ENCODE measurements at regions not wholly inside any gene's neighbourhood (a gene's known extent, or its start where the extent isn't known, plus 50 kb on each side); places are given as distances from the start of the nearest gene placed in this dataset.

- H3K9me3 ChIP-seq (ENCODE audit: low read depth, low read length, poor library complexity, severe bottlenecking) = no peaks in the 10 kb centered on the region
- peaks cover 15% of the 10 kb centered on the region for H3K27me3 ChIP-seq (replicated peaks; ENCODE audit: insufficient read depth, low read depth, low read length, poor library complexity)
- ChIA-PET POLR2A (ENCODE audit: low non-redundant PET) (no interaction called here), CTCF (no interaction called here)
- TF ChIP-seq EZH2 (IDR thresholded peaks at IDR 0.05; ENCODE audit: borderline replicate concordance, low read depth, low read length, poor library complexity, severe bottlenecking) (no peak), CTCF (conservative IDR thresholded peaks at IDR 0.05; ENCODE audit: low read depth, low read length) (no peak)
- intact Hi-C loops (cut with micrococcal nuclease; ENCODE audit: unreplicated experiment) = no loop called here
- H3K4me3 ChIP-seq (ENCODE audit: low read depth, low read length, poor library complexity, severe bottlenecking) = no peak overlapping the region
- H3K27ac ChIP-seq (ENCODE audit: low read depth, low read length, poor library complexity, severe bottlenecking) = no peak overlapping the region
- no peaks in the 10 kb centered on the region for H3K4me1 ChIP-seq (ENCODE audit: insufficient read depth, low read length, poor library complexity, severe bottlenecking)
- no peaks in the 10 kb centered on the region for H3K36me3 ChIP-seq (ENCODE audit: insufficient read depth, low read length, poor library complexity, severe bottlenecking)
- BruUV-seq (replicated peaks) = no TSS peak
- no peak for DNase-seq (ENCODE audit: low spot score)
These were observed 204.9 kb upstream of the MDFIC2 start for GRCh38 chr3:70517124-70517890.

- DNase-seq (ENCODE audit: low spot score) = no peak
- BruUV-seq (replicated peaks) = no TSS peak
- CTCF ChIA-PET = no interaction called here
These were observed 203.6 kb upstream of the MDFIC2 start for GRCh38 chr3:70516076-70516475.

DNA sequence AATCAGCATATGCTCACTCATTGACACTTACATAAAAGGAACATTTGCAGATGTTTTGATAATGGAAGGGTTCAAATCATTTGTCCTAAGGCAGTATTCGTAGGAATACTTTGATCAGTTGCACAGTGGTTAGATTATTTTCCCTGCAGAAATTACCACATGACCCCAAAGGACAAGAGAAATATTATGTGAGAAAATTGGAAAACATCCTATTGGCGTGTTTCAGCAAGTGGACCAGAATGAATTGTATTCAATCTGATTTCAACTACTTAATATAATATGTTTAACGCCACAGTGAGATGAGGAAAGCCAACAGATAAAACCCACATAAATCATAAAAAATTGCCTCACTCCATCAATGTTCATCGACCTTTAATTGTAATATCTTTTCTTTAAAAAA lies 195.0 kb upstream of the MDFIC2 start:
- ChIA-PET CTCF (no interaction called here), POLR2A (ENCODE audit: low non-redundant PET) (no interaction called here)
- Histone ChIP-seq H3K4me3 (ENCODE audit: low read depth, low read length, poor library complexity, severe bottlenecking) (no peak overlapping the region), H3K9me3 (ENCODE audit: low read depth, low read length, poor library complexity, severe bottlenecking) (no peaks in the 10 kb centered on the region), H3K36me3 (ENCODE audit: insufficient read depth, low read length, poor library complexity, severe bottlenecking) (no peaks in the 10 kb centered on the region), H3K27me3 (replicated peaks; ENCODE audit: insufficient read depth, low read depth, low read length, poor library complexity) (peaks cover 14% of the 10 kb centered on the region), H3K27ac (ENCODE audit: low read depth, low read length, poor library complexity, severe bottlenecking) (no peak overlapping the region), H3K4me1 (ENCODE audit: insufficient read depth, low read length, poor library complexity, severe bottlenecking) (no peaks in the 10 kb centered on the region)
- no TSS peak for BruUV-seq (replicated peaks)
- no peak for DNase-seq (ENCODE audit: low spot score)
- intact Hi-C loops (cut with micrococcal nuclease; ENCODE audit: unreplicated experiment) = no loop called here
- TF ChIP-seq EZH2 (IDR thresholded peaks at IDR 0.05; ENCODE audit: borderline replicate concordance, low read depth, low read length, poor library complexity, severe bottlenecking) (no peak), CTCF (conservative IDR thresholded peaks at IDR 0.05; ENCODE audit: low read depth, low read length) (no peak)

More at GRCh38 chr3:70516076-70516475, 203.6 kb upstream of the MDFIC2 start:
- TF ChIP-seq CTCF (conservative IDR thresholded peaks at IDR 0.05; ENCODE audit: low read depth, low read length) = no peak
- no peak for TF ChIP-seq EZH2 (IDR thresholded peaks at IDR 0.05; ENCODE audit: borderline replicate concordance, low read depth, low read length, poor library complexity, severe bottlenecking)
- no peak overlapping the region for H3K27ac ChIP-seq (ENCODE audit: low read depth, low read length, poor library complexity, severe bottlenecking)
- H3K36me3 ChIP-seq (ENCODE audit: insufficient read depth, low read length, poor library complexity, severe bottlenecking) = no peaks in the 10 kb centered on the region
- no peaks in the 10 kb centered on the region for H3K9me3 ChIP-seq (ENCODE audit: low read depth, low read length, poor library complexity, severe bottlenecking)
- POLR2A ChIA-PET (ENCODE audit: low non-redundant PET) = no interaction called here
- intact Hi-C loops (cut with micrococcal nuclease; ENCODE audit: unreplicated experiment) = no loop called here
- no peak overlapping the region for H3K4me3 ChIP-seq (ENCODE audit: low read depth, low read length, poor library complexity, severe bottlenecking)
- no peaks in the 10 kb centered on the region for H3K4me1 ChIP-seq (ENCODE audit: insufficient read depth, low read length, poor library complexity, severe bottlenecking)
- peaks cover 18% of the 10 kb centered on the region for H3K27me3 ChIP-seq (replicated peaks; ENCODE audit: insufficient read depth, low read depth, low read length, poor library complexity)
